Fibroblast of the aortic adventitia (primary cell): ENCODE measurements at regions not wholly inside any gene's neighbourhood (a gene's known extent, or its start where the extent isn't known, plus 50 kb on each side); places are given as distances from the start of the nearest gene placed in this dataset.
"Not testable (repeated sequence)": the region's sequence is repeated elsewhere in the genome, so short reads cannot be mapped to it uniquely, and the experiment has no call there.

Source experiments
- DNase-seq: peaks from one replicate; pipeline ENCODE4 v3.0.0-alpha.2; 2010; ENCODE audit warnings: low read depth
- H3K4me3 ChIP-seq: 2 replicates; pipeline ENCODE4 v1.5.1; 2011; ENCODE audit warnings: low read depth, mild to moderate bottlenecking, control low read depth, low read length, moderate library complexity
- CTCF ChIP-seq: IDR thresholded peaks from 2 replicates; pipeline ENCODE4 v1.5.1; 2011; ENCODE audit warnings: mild to moderate bottlenecking, low read length, control low read depth, inconsistent platforms; ENCODE audit not compliant: insufficient read depth

GRCh38 chr7:26987338-26987737 lies 108.5 kb downstream of the HOXA1 start:
- no peak for TF ChIP-seq CTCF
- no peak overlapping the region for H3K4me3 ChIP-seq
- DNase-seq: no peak

- no peak for DNase-seq
- H3K4me3 ChIP-seq: no peak overlapping the region
- TF ChIP-seq CTCF: no peak
Measured at GRCh38 chr7:26978146-26978545, 113.8 kb upstream of the SKAP2 start.

GRCh38 chr7:26976840-26977239 lies 112.5 kb upstream of the SKAP2 start:
- DNase-seq: no peak
- H3K4me3 ChIP-seq: no peak overlapping the region
- TF ChIP-seq CTCF: no peak

GRCh38 chr7:26971924-26972323 lies 107.5 kb upstream of the SKAP2 start:
- H3K4me3 ChIP-seq, DNase-seq: not testable (repeated sequence)

- no peak overlapping the region for H3K4me3 ChIP-seq
- DNase-seq: no peak
- no peak for TF ChIP-seq CTCF
Measured at GRCh38 chr7:26965724-26966123, 101.3 kb upstream of the SKAP2 start.

- no peak overlapping the region for H3K4me3 ChIP-seq
- TF ChIP-seq CTCF: no peak
Measured at GRCh38 chr7:26964156-26964808, 99.9 kb upstream of the SKAP2 start.

GRCh38 chr7:26959290-26959689 lies 94.9 kb upstream of the SKAP2 start:
- TF ChIP-seq CTCF: no peak
- no peak overlapping the region for H3K4me3 ChIP-seq
- DNase-seq: no peak

More at GRCh38 chr7:26964156-26964808, 99.9 kb upstream of the SKAP2 start:
- no peak for DNase-seq
